WTC11 (cell line): ENCODE measurements at regions not wholly inside any gene's neighbourhood (a gene's known extent, or its start where the extent isn't known, plus 50 kb on each side); places are given as distances from the start of the nearest gene placed in this dataset.

Source experiments
- CBFB ChIP-seq: sonication (generic); formaldehyde crosslinking; IDR thresholded peaks from 2 replicates; pipeline ENCODE4 v1.8.1; 2022; ENCODE audit warnings: mild to moderate bottlenecking, low read depth, missing genetic modification reagents
- CTCF ChIP-seq: fragments of 200-600 bp; IDR thresholded peaks from 2 replicates; pipeline ENCODE4 v1.8.0; 2022; ENCODE audit warnings: antibody characterized with exemption
- FOXP4 ChIP-seq: sonication (generic); formaldehyde crosslinking; IDR thresholded peaks from 2 replicates; pipeline ENCODE4 v1.8.0; 2022; ENCODE audit warnings: mild to moderate bottlenecking, missing genetic modification reagents
- GABPB1 ChIP-seq: sonication (generic); formaldehyde crosslinking; IDR thresholded peaks from 2 replicates; pipeline ENCODE4 v1.8.1; 2023; ENCODE audit warnings: mild to moderate bottlenecking, missing genetic modification reagents
- HMGXB4 ChIP-seq: sonication (generic); formaldehyde crosslinking; IDR thresholded peaks from 2 replicates; pipeline ENCODE4 v1.8.1; 2023; ENCODE audit warnings: mild to moderate bottlenecking, moderate library complexity, missing genetic modification reagents
- JUN ChIP-seq: sonication (generic); formaldehyde crosslinking; IDR thresholded peaks from 2 replicates; pipeline ENCODE4 v1.8.0; 2023; ENCODE audit warnings: mild to moderate bottlenecking, missing genetic modification reagents
- TCF7 ChIP-seq: sonication (generic); formaldehyde crosslinking; IDR thresholded peaks from 2 replicates; pipeline ENCODE4 v1.8.0; 2022; ENCODE audit warnings: mild to moderate bottlenecking, low read depth, missing genetic modification reagents, moderate library complexity
- ZNF121 ChIP-seq: sonication (generic); formaldehyde crosslinking; IDR thresholded peaks from 2 replicates; pipeline ENCODE4 v1.8.0; 2023; ENCODE audit warnings: missing genetic modification reagents
- ZNF423 ChIP-seq: fragments of 250-450 bp; sonication (Bioruptor Pico); IDR thresholded peaks from 2 replicates; pipeline ENCODE4 v2.1.2; 2022; ENCODE audit warnings: mild to moderate bottlenecking, moderate library complexity

DNA sequence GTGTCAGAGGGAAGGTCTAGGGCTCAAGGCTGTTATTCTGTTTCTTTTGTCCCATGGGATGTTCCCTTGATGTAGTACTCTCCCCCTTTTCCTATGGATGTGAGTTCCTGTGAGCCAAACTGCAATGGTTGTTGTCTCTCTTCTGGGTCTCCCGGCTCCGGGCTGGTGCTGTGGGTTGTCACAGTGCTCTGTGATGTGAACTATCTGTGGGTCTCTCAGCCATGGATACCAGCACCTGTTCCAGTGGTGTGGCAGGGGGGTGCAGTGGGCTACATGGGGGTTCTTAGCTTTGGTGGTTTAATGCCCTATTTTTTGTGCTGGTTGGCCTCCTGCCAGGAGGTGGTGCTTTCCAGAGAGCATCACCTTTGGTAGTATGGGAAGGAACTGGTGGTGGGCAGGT lies 941.1 kb downstream of the KCNA4 start:
- TF ChIP-seq CTCF (no peak), TCF7 (no peak), JUN (CRISPR knock-in tag) (no peak), ZNF121 (CRISPR knock-in tag) (no peak), FOXP4 (CRISPR knock-in tag) (no peak), CBFB (CRISPR knock-in tag) (no peak), HMGXB4 (CRISPR knock-in tag) (no peak), ZNF423 (CRISPR knock-in tag) (no peak), GABPB1 (CRISPR knock-in tag) (no peak)
